HEK293 (cell line): ENCODE measurements at regions not wholly inside any gene's neighbourhood (a gene's known extent, or its start where the extent isn't known, plus 50 kb on each side); places are given as distances from the start of the nearest gene placed in this dataset.

Experiments used
- CTCF ChIA-PET: fragments of 350-600 bp; formaldehyde crosslinking; extraction: SDS; loops from one replicate; lab custom pipeline; 2021; ENCODE audit warnings: antibody characterized with exemption; lab: Yijun Ruan, JAX
- POLR2A ChIA-PET: fragments of 300-600 bp; formaldehyde crosslinking; extraction: SDS; loops from one replicate; lab custom pipeline; 2020; ENCODE audit warnings: antibody characterized with exemption, inconsistent platforms; lab: Yijun Ruan, JAX
- H3K27ac ChIP-seq: fragments of 200-500 bp; sonication (Bioruptor generic); 2 replicates; pipeline ENCODE4 v1.5.1; 2014; ENCODE audit warnings: low read depth, low read length, control low read depth, inconsistent platforms; ENCODE audit errors: extremely low read depth
- H3K36me3 ChIP-seq, 2 experiments: fragments of 200-500 bp in 1 of 2; sonication (Bioruptor generic) in 1 of 2; 1 replicate in 1 of 2; 2 replicates in 1 of 2; pipeline ENCODE4 v1.5.1; 2014 to 2017; ENCODE audit warnings: inconsistent platforms in 2 of 2, low read length in 2 of 2; ENCODE audit not compliant: control insufficient read depth in 2 of 2, insufficient read depth in 1 of 2
- H3K4me1 ChIP-seq: fragments of 200-500 bp; sonication (Bioruptor generic); 2 replicates; pipeline ENCODE4 v1.5.1; 2014; ENCODE audit warnings: mild to moderate bottlenecking, low read length, inconsistent platforms; ENCODE audit not compliant: control insufficient read depth, insufficient read depth
- H3K4me3 ChIP-seq: 2 replicates; pipeline ENCODE4 v1.5.1; 2011; ENCODE audit warnings: low read depth, mild to moderate bottlenecking, control low read depth, low read length, moderate library complexity
- H3K9me3 ChIP-seq: fragments of 200-500 bp; sonication (Bioruptor generic); 2 replicates; pipeline ENCODE4 v1.5.1; 2014; ENCODE audit warnings: low read depth, low read length, inconsistent platforms; ENCODE audit not compliant: control insufficient read depth, insufficient read depth
- BCL11B ChIP-seq: fragments of 450-650 bp; formaldehyde crosslinking; IDR thresholded peaks from 2 replicates; pipeline ENCODE4 v1.5.1; 2016; ENCODE audit warnings: low read depth, missing biosample characterization, missing genetic modification characterization
- EGR2 ChIP-seq: fragments of 450-650 bp; formaldehyde crosslinking; IDR thresholded peaks from 2 replicates; pipeline ENCODE4 v1.5.1; 2016; ENCODE audit warnings: low read depth, missing biosample characterization, missing genetic modification characterization
- FEZF1 ChIP-seq: fragments of 450-650 bp; formaldehyde crosslinking; IDR thresholded peaks from 2 replicates; pipeline ENCODE4 v1.5.1; 2016; ENCODE audit warnings: missing biosample characterization, missing genetic modification characterization
- ZFHX2 ChIP-seq: fragments of 450-650 bp; formaldehyde crosslinking; conservative IDR thresholded peaks from 2 replicates; pipeline ENCODE4 v1.5.1; 2016; ENCODE audit warnings: missing biosample characterization, missing genetic modification characterization
- ZNF10 ChIP-seq: fragments of 450-650 bp; formaldehyde crosslinking; IDR thresholded peaks from 2 replicates; pipeline ENCODE4 v1.5.1; 2017; ENCODE audit warnings: missing biosample characterization, missing genetic modification characterization
- ZNF112 ChIP-seq: fragments of 450-650 bp; formaldehyde crosslinking; IDR thresholded peaks from 2 replicates; pipeline ENCODE4 v1.5.0; 2017; ENCODE audit warnings: missing biosample characterization, missing genetic modification characterization
- ZNF184 ChIP-seq: fragments of 450-650 bp; IDR thresholded peaks from 2 replicates; pipeline ENCODE4 v1.5.1; 2018; ENCODE audit warnings: missing biosample characterization, mild to moderate bottlenecking, missing genetic modification characterization
- ZNF19 ChIP-seq: fragments of 450-650 bp; formaldehyde crosslinking; IDR thresholded peaks from 2 replicates; pipeline ENCODE4; 2016; ENCODE audit warnings: missing biosample characterization, missing genetic modification characterization, low read depth
- ZNF404 ChIP-seq: fragments of 450-650 bp; formaldehyde crosslinking; IDR thresholded peaks from 2 replicates; pipeline ENCODE4 v1.5.1; 2017; ENCODE audit warnings: missing biosample characterization, missing genetic modification characterization
- ZNF416 ChIP-seq: fragments of 450-650 bp; formaldehyde crosslinking; IDR thresholded peaks from 2 replicates; pipeline ENCODE4 v1.5.1; 2016; ENCODE audit warnings: missing biosample characterization, missing genetic modification characterization
- ZNF600 ChIP-seq: fragments of 450-650 bp; formaldehyde crosslinking; IDR thresholded peaks from 2 replicates; pipeline ENCODE4 v1.5.1; 2016; ENCODE audit warnings: missing biosample characterization, missing genetic modification characterization
- ZNF658 ChIP-seq: fragments of 450-650 bp; formaldehyde crosslinking; IDR thresholded peaks from 2 replicates; pipeline ENCODE4; 2016; ENCODE audit warnings: missing biosample characterization, missing genetic modification characterization
- ZNF670 ChIP-seq: fragments of 450-650 bp; formaldehyde crosslinking; IDR thresholded peaks from 2 replicates; pipeline ENCODE4 v1.5.1; 2016; ENCODE audit warnings: missing biosample characterization, missing genetic modification characterization, low read depth
- ZNF677 ChIP-seq: fragments of 450-650 bp; IDR thresholded peaks from 2 replicates; pipeline ENCODE4 v1.5.0; 2018; ENCODE audit warnings: missing biosample characterization, mild to moderate bottlenecking, missing genetic modification characterization, moderate library complexity
- TF ChIP-seq, protein P1 (sequence below): fragments of 450-650 bp; formaldehyde crosslinking; IDR thresholded peaks from 2 replicates; pipeline ENCODE4 v1.5.1; 2017; ENCODE audit warnings: missing biosample characterization, missing genetic modification characterization
- TF ChIP-seq, protein P2 (sequence below): IDR thresholded peaks from 2 replicates; pipeline ENCODE4 v1.6.1; 2011; ENCODE audit warnings: mild to moderate bottlenecking, low read depth, low read length, borderline replicate concordance
- TF ChIP-seq, protein P3 (sequence below): fragments of 450-650 bp; formaldehyde crosslinking; IDR thresholded peaks from 2 replicates; pipeline ENCODE4 v1.5.1; 2016; ENCODE audit warnings: missing biosample characterization, missing genetic modification characterization
- TF ChIP-seq, protein P4 (sequence below): fragments of 450-650 bp; formaldehyde crosslinking; IDR thresholded peaks from 2 replicates; pipeline ENCODE4 v1.5.1; 2016; ENCODE audit warnings: missing biosample characterization, missing genetic modification characterization

DNA sequence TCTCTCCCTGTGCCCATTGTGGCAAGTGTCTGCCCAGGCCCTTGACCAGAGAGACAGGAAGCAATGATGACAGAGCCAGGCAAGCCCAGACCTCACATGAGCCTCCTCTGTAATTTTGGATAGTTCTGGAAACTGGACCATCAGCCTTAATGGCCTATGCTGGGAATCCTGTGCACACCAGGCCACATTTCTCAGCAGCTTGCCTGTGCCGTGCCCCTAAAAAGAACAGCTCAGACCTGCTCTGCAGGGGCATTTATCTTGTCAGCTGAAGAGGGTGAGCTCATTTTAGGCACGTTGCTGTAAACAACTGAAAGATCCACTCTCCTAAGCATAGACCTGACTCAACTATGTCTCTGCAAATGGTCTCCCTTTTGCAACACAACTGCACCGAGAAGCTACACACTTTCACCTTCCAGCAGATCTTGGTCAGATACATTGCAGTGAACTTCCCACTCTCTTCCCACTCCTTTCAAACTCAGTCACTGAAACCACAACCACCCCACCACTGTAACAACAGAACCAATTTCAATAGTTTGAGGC lies 53.5 kb upstream of the BACH1 start:
- no peaks in the 10 kb centered on the region for H3K9me3 ChIP-seq
- H3K4me1 ChIP-seq: no peaks in the 10 kb centered on the region
- ChIA-PET CTCF (interaction anchor here (0.6 to 1.5 kb wide), 4 partner anchors 13 to 173 kb away, joined by 3 read pairs; no protein-coding TSS in a partner anchor), POLR2A (no interaction called here)
- H3K4me3 ChIP-seq: no peak overlapping the region
- no peaks in the 10 kb centered on the region for H3K36me3 ChIP-seq
- no peak overlapping the region for H3K27ac ChIP-seq
- TF ChIP-seq ZNF416 (0 out of 2 replicates have a peak, but pooled peaks have one; percentile 13), ZFHX2 (tag by site-specific recombination) (peak; percentile 93), FEZF1 (tag by site-specific recombination) (peak; percentile 41; the same call in 1 of the 2 replicates), ZNF600 (tag by site-specific recombination) (peak; percentile 34; the same call in 1 of the 2 replicates), ZNF658 (no peak), EGR2 (tag by site-specific recombination) (peak; percentile 94), ZNF677 (tag by site-specific recombination) (peak; percentile 86; the same call in 1 of the 2 replicates), ZNF184 (tag by site-specific recombination) (peak; percentile 72), ZNF19 (tag by site-specific recombination) (no peak), ZNF112 (no peak), ZNF670 (tag by site-specific recombination) (0 out of 2 replicates have a peak, but pooled peaks have one; percentile 42), ZNF10 (tag by site-specific recombination) (no peak)
- TF ChIP-seq, protein P1, sequence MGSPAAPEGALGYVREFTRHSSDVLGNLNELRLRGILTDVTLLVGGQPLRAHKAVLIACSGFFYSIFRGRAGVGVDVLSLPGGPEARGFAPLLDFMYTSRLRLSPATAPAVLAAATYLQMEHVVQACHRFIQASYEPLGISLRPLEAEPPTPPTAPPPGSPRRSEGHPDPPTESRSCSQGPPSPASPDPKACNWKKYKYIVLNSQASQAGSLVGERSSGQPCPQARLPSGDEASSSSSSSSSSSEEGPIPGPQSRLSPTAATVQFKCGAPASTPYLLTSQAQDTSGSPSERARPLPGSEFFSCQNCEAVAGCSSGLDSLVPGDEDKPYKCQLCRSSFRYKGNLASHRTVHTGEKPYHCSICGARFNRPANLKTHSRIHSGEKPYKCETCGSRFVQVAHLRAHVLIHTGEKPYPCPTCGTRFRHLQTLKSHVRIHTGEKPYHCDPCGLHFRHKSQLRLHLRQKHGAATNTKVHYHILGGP: no peak
- TF ChIP-seq, protein P2, sequence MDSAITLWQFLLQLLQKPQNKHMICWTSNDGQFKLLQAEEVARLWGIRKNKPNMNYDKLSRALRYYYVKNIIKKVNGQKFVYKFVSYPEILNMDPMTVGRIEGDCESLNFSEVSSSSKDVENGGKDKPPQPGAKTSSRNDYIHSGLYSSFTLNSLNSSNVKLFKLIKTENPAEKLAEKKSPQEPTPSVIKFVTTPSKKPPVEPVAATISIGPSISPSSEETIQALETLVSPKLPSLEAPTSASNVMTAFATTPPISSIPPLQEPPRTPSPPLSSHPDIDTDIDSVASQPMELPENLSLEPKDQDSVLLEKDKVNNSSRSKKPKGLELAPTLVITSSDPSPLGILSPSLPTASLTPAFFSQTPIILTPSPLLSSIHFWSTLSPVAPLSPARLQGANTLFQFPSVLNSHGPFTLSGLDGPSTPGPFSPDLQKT: no peak
- TF ChIP-seq, protein P3, sequence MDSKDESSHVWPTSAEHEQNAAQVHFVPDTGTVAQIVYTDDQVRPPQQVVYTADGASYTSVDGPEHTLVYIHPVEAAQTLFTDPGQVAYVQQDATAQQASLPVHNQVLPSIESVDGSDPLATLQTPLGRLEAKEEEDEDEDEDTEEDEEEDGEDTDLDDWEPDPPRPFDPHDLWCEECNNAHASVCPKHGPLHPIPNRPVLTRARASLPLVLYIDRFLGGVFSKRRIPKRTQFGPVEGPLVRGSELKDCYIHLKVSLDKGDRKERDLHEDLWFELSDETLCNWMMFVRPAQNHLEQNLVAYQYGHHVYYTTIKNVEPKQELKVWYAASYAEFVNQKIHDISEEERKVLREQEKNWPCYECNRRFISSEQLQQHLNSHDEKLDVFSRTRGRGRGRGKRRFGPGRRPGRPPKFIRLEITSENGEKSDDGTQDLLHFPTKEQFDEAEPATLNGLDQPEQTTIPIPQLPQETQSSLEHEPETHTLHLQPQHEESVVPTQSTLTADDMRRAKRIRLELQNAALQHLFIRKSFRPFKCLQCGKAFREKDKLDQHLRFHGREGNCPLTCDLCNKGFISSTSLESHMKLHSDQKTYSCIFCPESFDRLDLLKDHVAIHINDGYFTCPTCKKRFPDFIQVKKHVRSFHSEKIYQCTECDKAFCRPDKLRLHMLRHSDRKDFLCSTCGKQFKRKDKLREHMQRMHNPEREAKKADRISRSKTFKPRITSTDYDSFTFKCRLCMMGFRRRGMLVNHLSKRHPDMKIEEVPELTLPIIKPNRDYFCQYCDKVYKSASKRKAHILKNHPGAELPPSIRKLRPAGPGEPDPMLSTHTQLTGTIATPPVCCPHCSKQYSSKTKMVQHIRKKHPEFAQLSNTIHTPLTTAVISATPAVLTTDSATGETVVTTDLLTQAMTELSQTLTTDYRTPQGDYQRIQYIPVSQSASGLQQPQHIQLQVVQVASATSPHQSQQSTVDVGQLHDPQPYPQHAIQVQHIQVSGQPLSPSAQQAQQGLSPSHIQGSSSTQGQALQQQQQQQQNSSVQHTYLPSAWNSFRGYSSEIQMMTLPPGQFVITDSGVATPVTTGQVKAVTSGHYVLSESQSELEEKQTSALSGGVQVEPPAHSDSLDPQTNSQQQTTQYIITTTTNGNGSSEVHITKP (tag by site-specific recombination): peak; percentile 54; the same call in 1 of the 2 replicates
- TF ChIP-seq, protein P4, sequence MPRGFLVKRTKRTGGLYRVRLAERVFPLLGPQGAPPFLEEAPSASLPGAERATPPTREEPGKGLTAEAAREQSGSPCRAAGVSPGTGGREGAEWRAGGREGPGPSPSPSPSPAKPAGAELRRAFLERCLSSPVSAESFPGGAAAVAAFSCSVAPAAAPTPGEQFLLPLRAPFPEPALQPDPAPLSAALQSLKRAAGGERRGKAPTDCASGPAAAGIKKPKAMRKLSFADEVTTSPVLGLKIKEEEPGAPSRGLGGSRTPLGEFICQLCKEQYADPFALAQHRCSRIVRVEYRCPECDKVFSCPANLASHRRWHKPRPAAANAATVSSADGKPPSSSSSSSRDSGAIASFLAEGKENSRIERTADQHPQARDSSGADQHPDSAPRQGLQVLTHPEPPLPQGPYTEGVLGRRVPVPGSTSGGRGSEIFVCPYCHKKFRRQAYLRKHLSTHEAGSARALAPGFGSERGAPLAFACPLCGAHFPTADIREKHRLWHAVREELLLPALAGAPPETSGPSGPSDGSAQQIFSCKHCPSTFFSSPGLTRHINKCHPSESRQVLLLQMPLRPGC (tag by site-specific recombination): no peak

DNA sequence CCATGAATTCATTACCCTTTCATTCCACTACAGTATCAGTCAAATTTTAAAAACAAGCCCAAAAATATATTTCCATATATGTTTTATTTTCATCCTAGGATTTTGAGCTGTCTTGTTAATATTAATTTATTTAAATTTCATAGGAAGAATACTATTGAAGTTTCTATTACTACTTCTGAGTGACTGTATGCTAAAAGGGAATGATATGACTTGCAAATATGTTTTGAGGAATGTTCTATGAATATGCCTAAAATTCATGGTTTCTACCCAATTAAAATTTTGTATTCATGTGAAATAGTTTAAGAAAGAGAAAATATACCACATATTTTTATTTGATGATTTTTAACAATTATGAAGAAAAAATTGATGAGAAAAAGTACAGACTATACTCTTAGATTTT lies 52.9 kb upstream of the BACH1 start:
- Histone ChIP-seq H3K36me3 (no peaks in the 10 kb centered on the region), H3K27ac (no peak overlapping the region), H3K9me3 (no peaks in the 10 kb centered on the region), H3K4me3 (no peak overlapping the region), H3K4me1 (no peaks in the 10 kb centered on the region)
- ChIA-PET CTCF (interaction anchor here (0.6 to 1.5 kb wide), 2 partner anchors 93 to 102 kb away, joined by 3 read pairs; no protein-coding TSS in a partner anchor), POLR2A (no interaction called here)
- TF ChIP-seq BCL11B (tag by site-specific recombination) (no peak), ZNF404 (tag by site-specific recombination) (no peak)
